HG03342 (cell line): ENCODE measurements at regions not wholly inside any gene's neighbourhood (a gene's known extent, or its start where the extent isn't known, plus 50 kb on each side); places are given as distances from the start of the nearest gene placed in this dataset.

Experiments
- ATAC-seq: cut with Tn5 transposase; IDR thresholded peaks from one replicate; pipeline ENCODE4 v1.9.1; 2021; ENCODE audit warnings: mild to moderate bottlenecking, moderate library complexity; ENCODE audit not compliant: unreplicated experiment

GRCh38 chr6:23334360-23334759 lies 765.0 kb downstream of the HDGFL1 start:
- ATAC-seq, result no peak

GRCh38 chr6:23335894-23336293 lies 766.5 kb downstream of the HDGFL1 start:
- ATAC-seq, result no peak

GRCh38 chr6:23339268-23339667 lies 769.9 kb downstream of the HDGFL1 start:
- no peak for ATAC-seq

GRCh38 chr6:23340271-23340670 lies 770.9 kb downstream of the HDGFL1 start:
- no peak for ATAC-seq

GRCh38 chr6:23343610-23344306 lies 774.4 kb downstream of the HDGFL1 start:
- ATAC-seq, result no peak

GRCh38 chr6:23348185-23348584 lies 777.8 kb upstream of the NRSN1 start:
- ATAC-seq, result no peak

GRCh38 chr6:23349521-23350147 lies 776.4 kb upstream of the NRSN1 start:
- ATAC-seq, result no peak

- ATAC-seq, result no peak
These were observed 775.1 kb upstream of the NRSN1 start for GRCh38 chr6:23350752-23351453.

- no peak for ATAC-seq
These were observed 772.0 kb upstream of the NRSN1 start for GRCh38 chr6:23354004-23354403.

- no peak for ATAC-seq
These were observed 768.7 kb upstream of the NRSN1 start for GRCh38 chr6:23357185-23357766.

- ATAC-seq, result no peak
These were observed 760.3 kb upstream of the NRSN1 start for GRCh38 chr6:23365732-23366131.

- no peak for ATAC-seq
These were observed 758.7 kb upstream of the NRSN1 start for GRCh38 chr6:23367311-23367710.

GRCh38 chr6:23368557-23368956 lies 757.5 kb upstream of the NRSN1 start:
- ATAC-seq, result no peak

GRCh38 chr6:23370051-23370450 lies 756.0 kb upstream of the NRSN1 start:
- no peak for ATAC-seq

GRCh38 chr6:23371132-23371915 lies 754.7 kb upstream of the NRSN1 start:
- ATAC-seq, result no peak

GRCh38 chr6:23377830-23378229 lies 748.2 kb upstream of the NRSN1 start:
- no peak for ATAC-seq

GRCh38 chr6:23380465-23380864 lies 745.5 kb upstream of the NRSN1 start:
- ATAC-seq, result no peak

- no peak for ATAC-seq
These were observed 737.8 kb upstream of the NRSN1 start for GRCh38 chr6:23388086-23388783.

GRCh38 chr6:23389386-23389785 lies 736.6 kb upstream of the NRSN1 start:
- ATAC-seq, result no peak

- ATAC-seq, result no peak
These were observed 735.8 kb upstream of the NRSN1 start for GRCh38 chr6:23390221-23390620.
